ENCODE measurements at regions not wholly inside any gene's neighbourhood (a gene's known extent, or its start where the extent isn't known, plus 50 kb on each side); places are given as distances from the start of the nearest gene placed in this dataset.

DNA sequence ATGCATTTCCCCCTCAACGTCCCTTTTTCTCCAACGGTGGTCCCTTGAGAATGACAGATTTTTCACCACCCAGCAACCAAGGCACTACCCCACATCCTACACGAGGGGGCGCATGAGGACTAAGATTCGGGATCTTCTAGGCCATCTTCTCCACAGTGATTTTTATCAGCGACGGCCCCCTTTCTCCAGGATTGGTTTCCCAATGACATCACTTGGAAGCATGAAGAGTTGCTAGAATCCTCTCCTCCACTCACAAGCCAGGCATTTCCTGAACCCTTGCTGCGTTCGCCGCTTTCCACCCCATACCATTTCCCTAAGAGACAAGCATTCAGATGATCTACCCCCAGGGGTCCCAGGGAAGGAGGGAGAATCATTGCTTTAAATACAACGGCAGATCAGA, 252.0 kb downstream of the HIVEP2 start:
- no peak for TF ChIP-seq POLR2A (IDR thresholded peaks at IDR 0.05; ENCODE audit: low read depth, low read length)
- TF ChIP-seq POLR2AphosphoS5 (IDR thresholded peaks at IDR 0.05; ENCODE audit: low read depth, low read length): no peak
- no peak for TF ChIP-seq TAF1 (IDR thresholded peaks at IDR 0.05; ENCODE audit: borderline replicate concordance, low read depth, low read length)
